Right renal cortex interstitium (tissue), 3 donors: ENCODE measurements at regions not wholly inside any gene's neighbourhood (a gene's known extent, or its start where the extent isn't known, plus 50 kb on each side); places are given as distances from the start of the nearest gene placed in this dataset.

ENCODE experiments used
- DNase-seq, 3 donors: peaks; one replicate each; pipeline ENCODE4 v3.0.0-alpha.2; 2013; ENCODE audit warnings: low read depth in 3 of 3, low spot score in 2 of 3

- DNase-seq = no peak
Observed at GRCh38 chr10:117632406-117632805, 89.9 kb downstream of the EMX2 start.

GRCh38 chr10:117635826-117636225, 93.3 kb downstream of the EMX2 start:
- no peak for DNase-seq

DNA sequence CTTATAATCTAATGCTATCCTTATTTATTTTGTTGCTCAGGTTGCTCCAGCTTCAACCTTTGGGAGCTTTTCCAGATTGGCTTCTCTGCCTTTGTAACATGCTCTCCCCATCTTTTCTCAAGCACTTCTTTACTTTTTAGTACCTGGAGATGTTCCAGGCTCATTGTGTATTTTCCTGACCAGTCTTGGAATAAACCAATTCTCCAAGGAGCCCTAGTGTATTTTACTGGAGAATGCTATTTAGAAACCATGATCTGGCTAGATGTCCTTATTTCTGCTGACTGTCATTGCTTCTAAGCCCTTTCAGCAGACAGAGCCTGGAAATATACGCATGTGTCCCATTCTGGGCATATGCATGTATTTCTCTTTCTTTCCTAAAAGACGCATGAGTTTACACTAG, 95.7 kb downstream of the EMX2 start:
- no peak for DNase-seq

- DNase-seq = no peak
Observed at GRCh38 chr10:117638664-117639200, 96.2 kb downstream of the EMX2 start.

- no peak for DNase-seq
Observed at GRCh38 chr10:117640406-117640805, 97.9 kb downstream of the EMX2 start.

DNA sequence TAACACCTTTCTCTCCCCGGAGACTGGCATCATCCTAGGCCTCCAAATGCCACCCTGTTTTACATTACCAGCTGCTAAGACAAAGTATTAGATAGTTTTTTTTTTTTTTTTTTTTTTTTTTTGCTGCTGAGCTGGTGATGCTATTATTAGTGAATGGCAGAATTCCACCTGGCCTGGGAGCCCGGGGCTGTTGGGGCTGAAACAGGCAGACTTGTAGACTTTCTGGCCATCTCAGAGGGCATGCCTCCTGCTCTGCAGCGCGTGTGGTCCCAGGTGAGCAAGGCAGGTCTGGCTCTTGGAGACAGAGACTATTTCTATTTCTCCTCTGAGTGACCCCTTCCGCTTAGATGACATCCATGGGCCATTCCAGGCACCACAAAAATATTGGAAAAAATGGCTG, 104.2 kb downstream of the EMX2 start:
- no peak for DNase-seq

DNA sequence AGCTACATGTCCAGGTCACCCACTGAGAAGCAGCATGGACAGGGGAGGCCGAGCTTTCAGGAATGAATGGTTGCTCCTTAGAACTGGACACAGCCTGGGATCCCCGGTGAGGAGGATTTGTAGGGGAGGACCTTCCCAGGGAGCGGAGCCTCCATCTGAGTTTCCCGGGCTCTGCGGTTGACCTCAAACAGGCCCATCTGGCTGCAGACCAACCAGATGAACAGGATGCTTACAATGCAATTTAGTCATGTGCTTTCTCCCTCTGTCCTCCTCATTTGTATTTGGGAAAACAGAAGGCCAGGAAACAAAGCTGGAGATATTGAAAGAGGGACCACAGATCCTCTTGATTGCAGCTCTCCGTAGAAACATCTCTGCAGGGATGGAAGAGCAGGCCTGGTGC, 104.8 kb downstream of the EMX2 start:
- no peak for DNase-seq

GRCh38 chr10:117651121-117651520, 108.6 kb downstream of the EMX2 start:
- no peak for DNase-seq

- DNase-seq = no peak
Observed at GRCh38 chr10:117652228-117653169, 110.0 kb downstream of the EMX2 start.

- DNase-seq = no peak
Observed at GRCh38 chr10:117653170-117653515, 110.6 kb downstream of the EMX2 start.

- DNase-seq = no peak
Observed at GRCh38 chr10:117654105-117654504, 111.6 kb downstream of the EMX2 start.

- no peak for DNase-seq
Observed at GRCh38 chr10:117656385-117657367, 114.1 kb downstream of the EMX2 start.

GRCh38 chr10:117661316-117661715, 118.8 kb downstream of the EMX2 start:
- no peak for DNase-seq

GRCh38 chr10:117662126-117662525, 119.6 kb downstream of the EMX2 start:
- DNase-seq = no peak

DNA sequence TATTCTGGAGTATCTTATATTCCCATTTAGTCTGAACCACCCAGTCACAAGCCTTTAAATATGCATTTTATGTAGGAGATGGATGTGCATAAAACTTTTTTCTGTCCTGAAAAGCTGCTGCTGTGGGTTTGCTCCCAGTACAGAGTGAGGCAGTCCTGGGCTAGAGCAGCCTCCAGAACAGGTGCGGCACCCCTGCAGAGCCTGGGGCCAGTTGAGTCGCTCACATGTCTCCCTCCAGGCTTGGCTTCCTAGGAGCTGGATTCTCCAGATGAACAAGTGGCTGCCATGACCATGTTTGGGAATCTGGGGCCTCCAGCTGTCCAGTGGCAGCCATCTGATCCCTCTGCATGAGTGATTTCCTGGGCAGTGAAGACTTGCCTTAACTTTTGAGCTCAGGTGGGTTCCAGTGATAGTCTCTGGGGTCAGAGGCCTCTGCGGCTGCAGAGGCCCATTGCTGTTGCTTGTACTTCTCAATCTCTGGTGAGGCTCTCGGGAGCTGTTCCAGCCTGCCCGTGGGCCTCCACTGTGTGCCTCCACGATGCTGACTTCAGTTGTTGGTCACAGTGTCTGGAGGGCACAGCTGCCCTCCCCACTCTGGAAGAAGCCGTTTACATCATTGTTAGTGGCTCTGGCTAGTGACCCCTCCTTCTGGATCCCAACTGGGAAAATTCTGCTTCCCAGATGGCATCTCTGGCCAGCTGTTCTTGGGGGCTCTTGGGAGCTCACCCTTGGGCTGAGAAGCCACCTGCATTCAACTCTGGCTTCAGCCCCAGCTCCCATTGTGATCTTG, 120.4 kb downstream of the EMX2 start:
- no peak for DNase-seq

DNA sequence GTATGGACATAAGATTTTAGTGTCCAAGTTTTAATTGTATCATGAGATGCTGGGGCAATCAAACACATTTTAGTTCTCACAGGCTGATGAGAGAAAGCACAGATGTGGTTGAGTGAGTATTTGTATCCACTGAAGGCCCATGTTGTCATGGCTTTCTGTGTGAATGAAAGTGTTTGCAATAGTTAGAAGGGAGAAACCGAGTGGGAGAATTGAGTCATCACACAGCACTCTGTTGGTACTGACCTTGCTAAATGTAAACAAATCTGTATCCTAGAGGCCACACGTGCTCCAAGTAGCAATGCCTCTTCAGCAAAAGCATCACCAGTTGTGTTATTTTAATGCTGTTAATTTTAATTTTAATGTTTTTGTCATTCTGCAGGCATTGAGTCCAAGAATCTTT, 121.2 kb downstream of the EMX2 start:
- DNase-seq = no peak

DNA sequence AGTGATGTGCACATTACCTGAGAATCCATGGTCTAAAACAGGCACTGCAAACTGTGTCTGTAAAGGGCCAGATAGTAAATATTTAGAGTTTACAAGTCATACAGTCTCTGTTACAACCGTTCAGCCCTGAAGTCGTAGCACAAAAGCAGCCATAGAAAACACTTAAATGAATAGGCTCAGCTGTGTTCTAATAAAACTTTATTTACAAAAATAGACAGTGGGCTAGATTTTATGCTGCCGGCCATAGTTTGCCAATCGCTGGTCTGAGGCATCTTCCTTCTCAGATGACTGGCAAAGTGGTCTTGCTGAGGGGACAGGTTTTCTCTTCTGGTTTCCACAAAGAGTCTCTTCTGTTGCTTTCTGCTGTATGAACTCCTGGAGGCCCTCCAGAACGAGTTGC, 121.7 kb downstream of the EMX2 start:
- DNase-seq = no peak

DNA sequence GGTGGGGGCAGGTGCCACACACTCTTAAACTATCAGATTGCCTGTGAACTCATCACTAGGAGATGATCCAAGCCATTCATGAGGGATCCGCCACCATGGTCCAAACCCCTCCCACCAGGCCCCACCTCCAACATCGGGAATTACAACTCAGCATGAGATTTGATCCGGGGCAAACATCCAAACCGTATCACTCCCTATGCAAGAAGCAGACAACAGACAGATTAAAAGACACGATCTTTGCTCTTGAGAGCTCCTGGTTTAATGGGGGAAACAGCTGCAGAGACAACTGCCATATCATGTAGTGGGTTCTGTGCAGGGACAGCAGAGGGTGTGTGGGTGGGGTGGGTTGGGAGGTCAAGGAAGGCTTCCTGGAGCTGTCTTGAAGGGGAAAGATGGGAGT, 123.6 kb downstream of the EMX2 start:
- no peak for DNase-seq

DNA sequence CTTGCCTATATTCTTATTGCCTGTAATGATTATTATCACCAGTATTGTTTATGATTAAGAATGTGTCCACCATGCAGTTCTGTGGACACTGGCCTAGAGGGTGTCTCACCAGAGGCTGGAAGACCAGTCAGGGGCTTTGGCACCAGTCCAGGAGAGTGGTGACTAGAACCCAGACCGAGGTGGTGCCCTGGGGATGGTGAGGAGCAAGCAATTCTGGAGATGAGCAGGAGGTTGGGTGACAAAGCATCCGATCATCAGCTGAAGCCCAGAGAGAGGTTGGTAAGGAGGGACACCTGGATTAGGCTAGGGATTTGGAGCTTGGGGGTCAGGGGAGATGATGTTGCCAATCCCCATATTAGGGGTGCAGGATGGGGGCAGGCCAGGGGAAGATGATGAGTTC, 124.4 kb downstream of the EMX2 start:
- DNase-seq = no peak

DNA sequence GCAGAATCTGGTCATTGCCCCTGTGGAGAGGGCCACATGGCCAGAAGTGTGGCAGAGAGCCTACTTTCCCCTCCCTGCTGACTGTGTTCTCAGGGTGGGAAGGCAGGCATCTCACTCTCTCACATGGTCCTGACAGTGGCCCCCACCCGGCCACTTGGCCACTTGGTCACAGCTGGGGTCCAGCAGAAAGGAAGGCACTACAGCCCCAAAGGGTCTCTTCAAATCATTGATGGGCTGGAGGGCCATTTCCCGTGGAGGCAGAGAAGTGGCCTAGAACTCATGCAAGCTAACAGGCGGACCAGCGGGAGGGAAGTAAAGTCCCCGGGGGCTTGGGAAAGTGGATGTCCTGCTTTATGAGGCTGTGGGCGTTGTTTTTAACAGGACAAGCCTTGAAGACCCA, 125.3 kb downstream of the EMX2 start:
- DNase-seq = no peak
